Activated T-helper 17 cell treated with anti-CD3 and anti-CD28 coated beads, Interleukin-2, amount 50 U/mL, for 72 hours (primary cell): ENCODE measurements at regions not wholly inside any gene's neighbourhood (a gene's known extent, or its start where the extent isn't known, plus 50 kb on each side); places are given as distances from the start of the nearest gene placed in this dataset.
"Not testable (repeated sequence)": the region's sequence is repeated elsewhere in the genome, so short reads cannot be mapped to it uniquely, and the experiment has no call there.

ENCODE experiments used
- ATAC-seq: fragments of 150-1000 bp; cut with Tn5 transposase; replicated peaks from 2 replicates; pipeline ENCODE4 v1.10.0; 2021; ENCODE audit warnings: mild to moderate bottlenecking, moderate library complexity
- H3K27ac Mint-ChIP-seq: one replicate; pipeline ENCODE4 v1.8.0; 2022; ENCODE audit warnings: mixed read lengths
- H3K27me3 Mint-ChIP-seq: one replicate; pipeline ENCODE4 v1.8.0; 2022; ENCODE audit warnings: mixed read lengths
- H3K36me3 Mint-ChIP-seq: one replicate; pipeline ENCODE4 v1.8.0; 2022; ENCODE audit warnings: low read depth, mild to moderate bottlenecking, mixed read lengths
- H3K4me1 Mint-ChIP-seq: one replicate; pipeline ENCODE4 v1.8.0; 2022; ENCODE audit warnings: mixed read lengths
- H3K4me3 Mint-ChIP-seq: one replicate; pipeline ENCODE4 v1.8.0; 2022; ENCODE audit warnings: mild to moderate bottlenecking, mixed read lengths
- H3K9me3 Mint-ChIP-seq: one replicate; pipeline ENCODE4 v1.8.0; 2022; ENCODE audit warnings: mixed read lengths

DNA sequence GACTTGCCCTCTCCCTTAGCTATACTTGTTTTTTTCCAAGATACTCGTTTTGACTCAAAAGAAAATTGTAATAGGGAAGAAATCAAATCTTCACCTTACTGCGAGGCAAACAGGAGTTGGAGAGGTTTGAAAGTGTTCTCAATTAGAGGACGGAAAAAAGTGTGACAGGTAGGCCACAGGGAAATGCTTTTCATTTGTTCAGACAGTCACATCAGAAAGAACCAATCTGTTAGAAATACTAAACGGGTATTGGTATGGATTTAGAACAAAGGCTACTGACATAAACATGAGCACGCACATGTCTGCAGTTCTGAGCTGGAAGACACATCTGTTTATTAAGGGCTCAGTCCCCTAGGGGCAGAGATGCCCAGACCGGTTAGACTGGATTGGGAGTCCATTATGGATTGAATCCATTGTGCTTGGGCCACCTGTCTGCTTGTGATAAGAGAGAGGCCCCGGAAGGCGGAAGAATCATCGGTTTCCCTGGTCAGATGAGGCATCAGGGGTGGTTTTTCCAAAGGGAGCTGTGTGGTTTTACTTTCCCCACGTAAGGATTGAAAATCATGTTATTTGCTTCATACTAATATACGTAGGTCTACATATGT is 220.9 kb upstream of the MYLIP start:
- no peaks in the 10 kb centered on the region for H3K36me3 Mint-ChIP-seq
- peaks cover 11% of the 10 kb centered on the region for H3K27me3 Mint-ChIP-seq
- H3K9me3 Mint-ChIP-seq, result no peaks in the 10 kb centered on the region
- no peak for ATAC-seq
- no peak overlapping the region for H3K4me3 Mint-ChIP-seq
- H3K4me1 Mint-ChIP-seq, result peaks cover 10% of the 10 kb centered on the region
- H3K27ac Mint-ChIP-seq, result peak overlapping the region; percentile 27

- not testable (repeated sequence) for H3K4me1 Mint-ChIP-seq, H3K36me3 Mint-ChIP-seq, H3K4me3 Mint-ChIP-seq, ATAC-seq, H3K9me3 Mint-ChIP-seq
- Mint-ChIP-seq H3K27ac (peak overlapping the region; percentile 27), H3K27me3 (peaks cover 11% of the 10 kb centered on the region)
These were observed 221.5 kb upstream of the MYLIP start for GRCh38 chr6:15907220-15907913.

DNA sequence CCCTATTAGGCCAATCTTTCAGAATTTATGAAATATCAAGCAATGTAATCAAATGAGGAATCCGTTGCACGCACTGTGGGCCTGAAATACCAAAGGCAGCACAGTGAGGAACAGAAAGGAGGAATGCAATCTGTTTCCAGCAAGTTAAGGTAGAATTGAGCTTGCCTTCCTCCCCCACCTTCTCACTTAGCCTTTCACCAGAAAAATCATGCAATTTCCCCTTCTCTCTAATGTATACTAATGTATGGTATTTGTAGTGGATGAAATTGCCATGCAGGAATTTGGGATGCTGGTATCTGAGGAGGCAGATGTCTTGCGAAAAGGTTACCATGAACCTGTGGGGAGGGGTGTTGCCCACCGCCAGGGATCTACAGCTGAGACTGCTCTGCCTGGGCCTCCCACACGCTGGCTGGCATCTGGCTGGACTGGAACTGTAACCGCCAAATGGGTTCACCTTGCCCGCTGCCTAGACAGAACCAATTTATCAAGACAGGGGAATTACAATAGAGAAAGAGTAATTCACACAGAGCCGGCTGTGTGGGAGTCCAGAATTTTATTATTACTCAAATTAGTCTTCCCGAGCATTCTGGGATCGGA is 222.4 kb upstream of the MYLIP start:
- H3K4me1 Mint-ChIP-seq, result peaks cover 6% of the 10 kb centered on the region
- H3K36me3 Mint-ChIP-seq, result no peaks in the 10 kb centered on the region
- H3K27ac Mint-ChIP-seq, result no peak overlapping the region
- ATAC-seq, result no peak
- no peaks in the 10 kb centered on the region for H3K9me3 Mint-ChIP-seq
- no peak overlapping the region for H3K4me3 Mint-ChIP-seq
- peaks cover 11% of the 10 kb centered on the region for H3K27me3 Mint-ChIP-seq

- Mint-ChIP-seq H3K36me3 (no peaks in the 10 kb centered on the region), H3K4me3 (no peak overlapping the region), H3K4me1 (peaks cover 11% of the 10 kb centered on the region), H3K27ac (no peak overlapping the region), H3K9me3 (no peaks in the 10 kb centered on the region), H3K27me3 (peaks cover 11% of the 10 kb centered on the region)
- ATAC-seq, result peak; percentile 16
These were observed 223.1 kb upstream of the MYLIP start for GRCh38 chr6:15905488-15906419.

DNA sequence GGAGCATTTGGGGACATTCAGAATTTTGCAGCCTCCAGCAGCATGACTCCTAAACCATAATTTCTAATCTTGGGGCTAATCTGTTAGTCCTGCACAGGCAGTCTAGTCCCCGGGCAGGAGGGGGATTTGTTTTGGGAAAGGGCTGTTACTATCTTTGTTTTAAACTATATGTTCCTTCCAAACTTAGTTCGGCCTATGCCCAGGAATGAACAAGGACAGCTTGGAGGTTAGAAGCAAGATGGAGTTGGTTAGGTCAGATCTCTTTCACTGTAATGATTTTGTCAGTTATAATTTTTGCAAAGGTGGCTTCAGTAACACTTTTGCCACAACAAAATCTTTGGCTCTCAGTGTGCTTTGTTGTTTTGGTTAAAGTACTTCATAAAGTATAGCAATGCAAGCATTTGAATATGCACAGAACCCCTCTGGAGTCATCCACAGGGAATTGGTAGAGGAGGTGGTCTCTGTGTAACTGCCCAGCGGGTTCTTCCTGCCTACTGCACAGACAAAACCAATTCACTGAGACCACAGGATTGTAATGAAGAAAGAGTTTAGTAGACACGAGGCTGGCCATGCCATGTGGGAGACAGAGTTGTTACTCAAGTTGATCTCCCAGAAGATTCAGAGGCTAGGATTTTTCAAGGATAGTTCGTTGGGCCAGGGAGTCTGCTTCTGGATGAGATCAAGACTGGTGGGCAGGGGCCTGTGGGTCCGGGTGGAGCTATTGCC is 224.1 kb upstream of the MYLIP start:
- no peak for ATAC-seq
- Mint-ChIP-seq H3K36me3 (no peaks in the 10 kb centered on the region), H3K27ac (no peak overlapping the region), H3K27me3 (peaks cover 11% of the 10 kb centered on the region), H3K4me3 (no peak overlapping the region), H3K4me1 (peaks cover 11% of the 10 kb centered on the region), H3K9me3 (no peaks in the 10 kb centered on the region)

GRCh38 chr6:15901141-15902115 is 227.5 kb upstream of the MYLIP start:
- peak; percentile 85 for ATAC-seq
- peak overlapping the region; percentile 77 for H3K27ac Mint-ChIP-seq

DNA sequence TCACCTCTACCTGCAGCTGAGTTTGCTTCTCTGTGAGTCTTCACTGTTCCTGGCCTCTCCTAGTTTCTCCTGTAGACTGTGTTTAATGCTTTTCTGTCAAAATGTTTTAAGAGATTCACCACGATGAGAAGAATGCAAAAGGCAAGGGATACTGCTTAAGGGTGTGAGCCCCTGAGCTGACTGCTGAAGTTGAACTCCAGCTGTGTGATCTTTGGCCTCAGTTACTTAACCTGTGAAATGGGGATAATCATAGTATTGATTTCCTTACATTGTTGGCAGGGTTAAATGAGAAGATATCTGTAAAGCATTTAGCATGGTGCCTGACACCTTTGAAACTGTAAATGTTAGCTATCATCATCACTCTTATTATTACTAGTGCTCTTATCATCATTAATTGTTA is 230.2 kb upstream of the MYLIP start:
- H3K4me1 Mint-ChIP-seq, result peaks cover 6% of the 10 kb centered on the region
- H3K36me3 Mint-ChIP-seq, result no peaks in the 10 kb centered on the region
- no peaks in the 10 kb centered on the region for H3K27me3 Mint-ChIP-seq
- no peaks in the 10 kb centered on the region for H3K9me3 Mint-ChIP-seq
- H3K4me3 Mint-ChIP-seq, result no peak overlapping the region
- ATAC-seq, result no peak
- no peak overlapping the region for H3K27ac Mint-ChIP-seq

More at GRCh38 chr6:15901141-15902115, 227.5 kb upstream of the MYLIP start:
- Mint-ChIP-seq H3K9me3 (no peaks in the 10 kb centered on the region), H3K4me3 (peak overlapping the region; percentile 56), H3K27me3 (no peaks in the 10 kb centered on the region), H3K36me3 (no peaks in the 10 kb centered on the region), H3K4me1 (peaks cover 11% of the 10 kb centered on the region)

DNA sequence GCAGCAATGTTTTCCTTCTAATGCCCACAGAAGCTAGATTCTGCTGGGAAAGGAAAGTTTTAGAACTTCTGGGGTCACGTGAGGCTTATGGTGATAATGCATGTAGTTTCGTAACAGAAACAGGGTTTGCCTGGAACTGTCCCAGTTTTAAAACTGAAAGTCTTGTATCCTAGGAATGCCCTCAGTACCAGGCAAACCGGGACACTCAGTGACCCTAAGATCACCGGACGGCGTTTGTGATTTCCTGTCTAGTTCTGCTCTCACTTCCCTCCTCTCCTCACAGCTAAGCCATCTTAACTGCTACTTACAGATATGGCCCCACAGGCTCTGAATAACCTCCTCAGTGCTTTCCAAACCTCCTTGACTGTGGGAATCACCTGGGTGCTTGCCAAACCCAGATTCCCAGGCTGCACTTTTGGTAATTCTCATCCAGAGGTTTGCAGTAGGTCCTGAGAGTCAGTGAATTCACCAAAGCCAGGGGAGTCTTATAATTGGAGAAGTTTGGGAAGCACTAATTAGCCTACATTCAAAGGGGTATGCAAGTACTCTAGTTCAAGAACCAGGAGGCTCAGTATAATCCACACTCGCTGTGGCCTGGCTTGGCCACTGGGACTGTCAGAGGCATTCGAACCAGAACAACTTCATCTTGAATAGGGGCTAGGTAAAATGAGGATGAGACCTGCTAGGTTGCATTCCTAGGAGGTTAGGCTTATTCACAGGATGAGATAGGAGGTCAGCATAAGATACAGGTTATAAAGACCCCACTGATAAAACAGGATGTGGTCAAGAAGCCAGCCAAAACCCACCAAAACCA is 231.6 kb upstream of the MYLIP start:
- H3K4me3 Mint-ChIP-seq, result no peak overlapping the region
- no peak for ATAC-seq
- no peak overlapping the region for H3K27ac Mint-ChIP-seq
- peaks cover 6% of the 10 kb centered on the region for H3K4me1 Mint-ChIP-seq
- H3K9me3 Mint-ChIP-seq, result no peaks in the 10 kb centered on the region
- no peaks in the 10 kb centered on the region for H3K36me3 Mint-ChIP-seq
- H3K27me3 Mint-ChIP-seq, result no peaks in the 10 kb centered on the region

DNA sequence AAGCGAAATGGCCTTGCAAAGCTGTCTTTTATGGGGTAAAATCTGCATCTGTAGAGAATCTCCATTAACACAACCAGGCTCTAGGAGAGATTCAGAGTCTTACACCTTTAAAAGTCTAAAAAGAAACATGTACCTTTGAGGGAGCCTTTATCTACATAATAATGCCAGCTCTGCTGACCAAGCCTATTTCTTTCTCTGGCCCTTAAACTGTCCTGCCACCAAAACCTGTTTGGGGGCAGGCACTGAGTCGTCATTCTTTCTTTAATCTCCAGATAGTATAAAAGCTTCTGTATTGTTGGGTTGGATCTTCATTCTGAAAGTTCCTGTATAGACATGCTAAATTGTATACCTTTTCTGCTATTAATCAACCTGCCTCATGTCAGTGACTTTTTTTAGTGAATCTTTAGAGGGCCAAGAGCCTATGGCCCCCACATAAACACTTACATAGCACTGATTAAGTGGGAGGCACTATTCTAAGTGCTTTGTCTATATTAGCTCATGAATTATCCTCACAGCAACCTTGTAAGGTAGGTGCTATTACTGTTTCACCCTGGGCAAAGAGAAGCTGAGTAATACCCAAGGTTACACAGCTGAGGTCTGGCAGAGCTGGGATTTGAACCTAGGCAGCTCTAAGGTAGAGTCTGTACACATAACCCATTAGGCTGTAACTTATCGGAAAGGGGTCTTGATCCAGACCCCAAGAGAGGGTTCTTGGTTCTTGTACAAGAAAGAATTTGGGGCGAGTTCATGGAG is 232.3 kb upstream of the DTNBP1 start:
- no peaks in the 10 kb centered on the region for H3K36me3 Mint-ChIP-seq
- ATAC-seq, result no peak
- H3K27ac Mint-ChIP-seq, result no peak overlapping the region
- no peaks in the 10 kb centered on the region for H3K4me1 Mint-ChIP-seq
- peaks cover 9% of the 10 kb centered on the region for H3K27me3 Mint-ChIP-seq
- H3K4me3 Mint-ChIP-seq, result no peak overlapping the region
- no peaks in the 10 kb centered on the region for H3K9me3 Mint-ChIP-seq

GRCh38 chr6:15893556-15894253 is 230.9 kb upstream of the DTNBP1 start:
- peaks cover 14% of the 10 kb centered on the region for H3K27me3 Mint-ChIP-seq
- no peaks in the 10 kb centered on the region for H3K9me3 Mint-ChIP-seq
- H3K4me1 Mint-ChIP-seq, result no peaks in the 10 kb centered on the region
- H3K36me3 Mint-ChIP-seq, result no peaks in the 10 kb centered on the region
- no peak overlapping the region for H3K4me3 Mint-ChIP-seq
- peak; percentile 34 for ATAC-seq
- H3K27ac Mint-ChIP-seq, result no peak overlapping the region

- H3K9me3 Mint-ChIP-seq, result no peaks in the 10 kb centered on the region
- H3K4me1 Mint-ChIP-seq, result no peaks in the 10 kb centered on the region
- H3K27ac Mint-ChIP-seq, result no peak overlapping the region
- peaks cover 17% of the 10 kb centered on the region for H3K27me3 Mint-ChIP-seq
- H3K36me3 Mint-ChIP-seq, result no peaks in the 10 kb centered on the region
- ATAC-seq, result no peak
- no peak overlapping the region for H3K4me3 Mint-ChIP-seq
These were observed 229.5 kb upstream of the DTNBP1 start for GRCh38 chr6:15892369-15892768.
